ENCODE measurements at regions not wholly inside any gene's neighbourhood (a gene's known extent, or its start where the extent isn't known, plus 50 kb on each side); places are given as distances from the start of the nearest gene placed in this dataset.

- Histone ChIP-seq H3K9me3 (ENCODE audit: insufficient read depth, low read length) (no peaks in the 10 kb centered on the region), H2AFZ (ENCODE audit: low read depth, low read length, severe bottlenecking) (no peak overlapping the region), H3K27me3 (ENCODE audit: low read length) (no peaks in the 10 kb centered on the region), H3F3A (ENCODE audit: insufficient read depth) (no peaks in the 10 kb centered on the region), H3K9me2 (replicated peaks; ENCODE audit: insufficient read depth, low read length) (no peaks in the 10 kb centered on the region), H3K4me3 (ENCODE audit: insufficient read depth, low read length, poor library complexity, severe bottlenecking) (no peak overlapping the region), H3K36me3 (ENCODE audit: low read length) (no peaks in the 10 kb centered on the region), H3K9ac (ENCODE audit: low read length) (no peak overlapping the region), H3K4me2 (ENCODE audit: low read depth, low read length, poor library complexity, severe bottlenecking) (no peak overlapping the region), H3K79me2 (ENCODE audit: insufficient read depth, low read length) (no peaks in the 10 kb centered on the region), H4K20me1 (ENCODE audit: low read depth, low read length) (no peaks in the 10 kb centered on the region), H3K27ac (ENCODE audit: low read depth, low read length) (no peak overlapping the region)
- TF ChIP-seq EZH2phosphoT487 (conservative IDR thresholded peaks at IDR 0.05; ENCODE audit: low read length) (no peak), CTCF (IDR thresholded peaks at IDR 0.05; ENCODE audit: insufficient read depth, low read length, poor library complexity, severe bottlenecking) (no peak)
These were observed 257.1 kb upstream of the ROPN1 start for GRCh38 chr3:124249038-124249437.

DNA sequence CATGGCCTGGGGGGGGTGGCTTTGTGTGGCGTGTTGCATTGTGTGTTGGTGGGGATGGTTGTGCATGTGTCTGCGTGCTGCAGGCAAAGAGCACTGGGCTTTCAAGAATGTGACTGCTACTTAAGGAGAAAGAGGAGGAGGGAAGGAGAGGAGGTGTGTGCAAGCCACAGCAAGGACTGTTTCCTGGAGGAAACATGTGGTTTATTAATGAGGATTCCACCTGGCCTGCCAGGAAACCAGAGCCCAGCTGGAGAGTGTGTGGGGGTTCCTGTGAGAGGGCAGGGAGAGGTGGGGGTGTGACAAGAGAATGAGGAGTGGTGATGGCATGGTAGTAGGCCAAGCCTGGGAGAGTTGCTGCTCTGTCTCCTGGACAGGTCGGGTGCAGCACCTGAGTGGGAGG, 258.1 kb upstream of the ROPN1 start:
- H3K4me3 ChIP-seq (ENCODE audit: insufficient read depth, low read length, poor library complexity, severe bottlenecking): no peak overlapping the region
- H3K9me2 ChIP-seq (replicated peaks; ENCODE audit: insufficient read depth, low read length): no peaks in the 10 kb centered on the region
- TF ChIP-seq EZH2phosphoT487 (conservative IDR thresholded peaks at IDR 0.05; ENCODE audit: low read length): no peak
- H3K9me3 ChIP-seq (ENCODE audit: insufficient read depth, low read length): no peaks in the 10 kb centered on the region
- H3K79me2 ChIP-seq (ENCODE audit: insufficient read depth, low read length): no peaks in the 10 kb centered on the region
- no peak overlapping the region for H3K9ac ChIP-seq (ENCODE audit: low read length)
- H3K27ac ChIP-seq (ENCODE audit: low read depth, low read length): no peak overlapping the region
- no peaks in the 10 kb centered on the region for H4K20me1 ChIP-seq (ENCODE audit: low read depth, low read length)
- no peaks in the 10 kb centered on the region for H3F3A ChIP-seq (ENCODE audit: insufficient read depth)
- H3K27me3 ChIP-seq (ENCODE audit: low read length): no peaks in the 10 kb centered on the region
- H3K4me2 ChIP-seq (ENCODE audit: low read depth, low read length, poor library complexity, severe bottlenecking): no peak overlapping the region
- H2AFZ ChIP-seq (ENCODE audit: low read depth, low read length, severe bottlenecking): no peak overlapping the region
- no peaks in the 10 kb centered on the region for H3K36me3 ChIP-seq (ENCODE audit: low read length)

- Histone ChIP-seq H3K4me3 (ENCODE audit: insufficient read depth, low read length, poor library complexity, severe bottlenecking) (no peak overlapping the region), H3K27me3 (ENCODE audit: low read length) (no peaks in the 10 kb centered on the region), H4K20me1 (ENCODE audit: low read depth, low read length) (no peaks in the 10 kb centered on the region), H3F3A (ENCODE audit: insufficient read depth) (no peaks in the 10 kb centered on the region), H3K9me2 (replicated peaks; ENCODE audit: insufficient read depth, low read length) (no peaks in the 10 kb centered on the region), H3K79me2 (ENCODE audit: insufficient read depth, low read length) (no peaks in the 10 kb centered on the region), H3K4me2 (ENCODE audit: low read depth, low read length, poor library complexity, severe bottlenecking) (no peak overlapping the region), H3K27ac (ENCODE audit: low read depth, low read length) (no peak overlapping the region), H2AFZ (ENCODE audit: low read depth, low read length, severe bottlenecking) (no peak overlapping the region), H3K9me3 (ENCODE audit: insufficient read depth, low read length) (no peaks in the 10 kb centered on the region), H3K9ac (ENCODE audit: low read length) (no peak overlapping the region), H3K36me3 (ENCODE audit: low read length) (no peaks in the 10 kb centered on the region)
- TF ChIP-seq EZH2phosphoT487 (conservative IDR thresholded peaks at IDR 0.05; ENCODE audit: low read length) (no peak), CTCF (IDR thresholded peaks at IDR 0.05; ENCODE audit: insufficient read depth, low read length, poor library complexity, severe bottlenecking) (no peak)
These were observed 264.2 kb upstream of the ROPN1 start for GRCh38 chr3:124256156-124256555.

DNA sequence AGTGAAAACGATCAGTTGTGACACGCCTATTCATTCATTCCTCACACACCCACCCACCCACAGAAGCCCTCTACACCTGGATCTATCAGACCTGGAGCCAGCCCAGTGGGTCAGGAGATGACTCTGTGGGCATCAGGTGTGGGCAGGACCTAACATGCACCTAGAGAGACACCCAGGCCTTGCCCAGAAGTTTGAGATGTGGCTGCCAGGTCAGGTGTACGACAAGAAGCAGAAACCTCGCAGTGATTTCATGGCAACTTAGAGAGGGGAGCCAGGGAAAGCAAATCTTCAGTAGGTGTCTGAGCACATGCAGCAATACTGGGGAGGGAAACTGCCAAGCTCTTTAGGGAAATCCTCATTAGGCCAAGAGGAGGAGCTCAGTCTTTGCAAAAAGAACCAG, 264.7 kb upstream of the ROPN1 start:
- Histone ChIP-seq H3K9ac (ENCODE audit: low read length) (no peak overlapping the region), H3K4me2 (ENCODE audit: low read depth, low read length, poor library complexity, severe bottlenecking) (no peak overlapping the region)

More for the DNA sequence above, 264.7 kb upstream of the ROPN1 start:
- H3F3A ChIP-seq (ENCODE audit: insufficient read depth): no peaks in the 10 kb centered on the region
- no peaks in the 10 kb centered on the region for H3K36me3 ChIP-seq (ENCODE audit: low read length)
- H3K27me3 ChIP-seq (ENCODE audit: low read length): no peaks in the 10 kb centered on the region
- TF ChIP-seq EZH2phosphoT487 (conservative IDR thresholded peaks at IDR 0.05; ENCODE audit: low read length) (no peak), CTCF (IDR thresholded peaks at IDR 0.05; ENCODE audit: insufficient read depth, low read length, poor library complexity, severe bottlenecking) (no peak)
- H3K4me3 ChIP-seq (ENCODE audit: insufficient read depth, low read length, poor library complexity, severe bottlenecking): no peak overlapping the region
- H4K20me1 ChIP-seq (ENCODE audit: low read depth, low read length): no peaks in the 10 kb centered on the region
- H3K27ac ChIP-seq (ENCODE audit: low read depth, low read length): no peak overlapping the region
- no peaks in the 10 kb centered on the region for H3K9me2 ChIP-seq (replicated peaks; ENCODE audit: insufficient read depth, low read length)
- H2AFZ ChIP-seq (ENCODE audit: low read depth, low read length, severe bottlenecking): no peak overlapping the region
- no peaks in the 10 kb centered on the region for H3K9me3 ChIP-seq (ENCODE audit: insufficient read depth, low read length)
- H3K79me2 ChIP-seq (ENCODE audit: insufficient read depth, low read length): no peaks in the 10 kb centered on the region

Data from SU-DHL-6 (cell line).